Mucosa of rectum (tissue), 2 donors: ENCODE measurements at regions not wholly inside any gene's neighbourhood (a gene's known extent, or its start where the extent isn't known, plus 50 kb on each side); places are given as distances from the start of the nearest gene placed in this dataset.

Experiments used
- H3K27ac ChIP-seq, 2 donors: one replicate each; pipeline ENCODE4 v1.7.0; 2013; ENCODE audit warnings: inconsistent platforms in 2 of 2, low read depth in 2 of 2, low read length in 2 of 2
- H3K27me3 ChIP-seq, 2 donors: one replicate each; pipeline ENCODE4 v1.7.0; 2013; ENCODE audit warnings: low read length in 2 of 2; ENCODE audit not compliant: control insufficient read depth in 2 of 2, insufficient read depth in 2 of 2
- H3K36me3 ChIP-seq, 2 donors: one replicate each; pipeline ENCODE4 v1.7.0; 2013; ENCODE audit warnings: low read length in 2 of 2; ENCODE audit not compliant: control insufficient read depth in 2 of 2, insufficient read depth in 2 of 2
- H3K4me1 ChIP-seq, 2 donors: one replicate each; pipeline ENCODE4 v1.7.0; 2013; ENCODE audit warnings: low read length in 2 of 2, mild to moderate bottlenecking in 1 of 2; ENCODE audit not compliant: control insufficient read depth in 2 of 2, insufficient read depth in 2 of 2
- H3K4me3 ChIP-seq, 2 donors: one replicate each; pipeline ENCODE4 v1.7.0; 2013; ENCODE audit warnings: low read length in 2 of 2
- H3K9ac ChIP-seq, 2 donors: one replicate each; pipeline ENCODE4 v1.7.0; 2013; ENCODE audit warnings: low read length in 2 of 2, low read depth in 1 of 2, mild to moderate bottlenecking in 1 of 2
- H3K9me3 ChIP-seq, 2 donors: one replicate each; pipeline ENCODE4 v1.7.0; 2013; ENCODE audit warnings: low read length in 2 of 2; ENCODE audit not compliant: control insufficient read depth in 2 of 2
- donor health status: healthy.
- donor health status: Normal muscosa, but diverticular disease.

- Histone ChIP-seq H3K9me3 (no peaks in the 10 kb centered on the region), H3K4me3 (no peak overlapping the region), H3K27ac (no peak overlapping the region), H3K27me3 (no peaks in the 10 kb centered on the region), H3K9ac (no peak overlapping the region), H3K36me3 (no peaks in the 10 kb centered on the region), H3K4me1 (no peaks in the 10 kb centered on the region)
These were observed 66.6 kb upstream of the SORBS2 start for GRCh38 chr4:185878633-185879032.

GRCh38 chr4:185879666-185880312 is 67.8 kb upstream of the SORBS2 start:
- H3K27ac ChIP-seq: no peak overlapping the region
- H3K4me1 ChIP-seq: no peaks in the 10 kb centered on the region
- H3K27me3 ChIP-seq: no peaks in the 10 kb centered on the region
- H3K36me3 ChIP-seq: no peaks in the 10 kb centered on the region
- H3K4me3 ChIP-seq: no peak overlapping the region
- H3K9ac ChIP-seq: no peak overlapping the region
- H3K9me3 ChIP-seq: no peaks in the 10 kb centered on the region

- Histone ChIP-seq H3K27ac (no peak overlapping the region), H3K9me3 (no peaks in the 10 kb centered on the region), H3K36me3 (no peaks in the 10 kb centered on the region), H3K4me3 (no peak overlapping the region), H3K9ac (no peak overlapping the region), H3K4me1 (no peaks in the 10 kb centered on the region), H3K27me3 (no peaks in the 10 kb centered on the region)
These were observed 68.6 kb upstream of the SORBS2 start for GRCh38 chr4:185880571-185880970.

GRCh38 chr4:185881430-185881829 is 69.4 kb upstream of the SORBS2 start:
- no peaks in the 10 kb centered on the region for H3K27me3 ChIP-seq
- no peaks in the 10 kb centered on the region for H3K36me3 ChIP-seq
- H3K4me3 ChIP-seq: no peak overlapping the region
- no peak overlapping the region for H3K27ac ChIP-seq
- H3K9ac ChIP-seq: no peak overlapping the region
- H3K9me3 ChIP-seq: no peaks in the 10 kb centered on the region
- no peaks in the 10 kb centered on the region for H3K4me1 ChIP-seq

GRCh38 chr4:185883591-185883990 is 71.6 kb upstream of the SORBS2 start:
- no peaks in the 10 kb centered on the region for H3K27me3 ChIP-seq
- no peak overlapping the region for H3K27ac ChIP-seq
- no peaks in the 10 kb centered on the region for H3K4me1 ChIP-seq

GRCh38 chr4:185885075-185885474 is 73.1 kb upstream of the SORBS2 start:
- Histone ChIP-seq H3K36me3 (no peaks in the 10 kb centered on the region), H3K4me1 (no peaks in the 10 kb centered on the region), H3K9ac (no peak overlapping the region), H3K9me3 (peaks cover 0 to 2% of the 10 kb centered on the region in 2 donors), H3K27me3 (no peaks in the 10 kb centered on the region), H3K27ac (no peak overlapping the region), H3K4me3 (no peak overlapping the region)

More at GRCh38 chr4:185883591-185883990, 71.6 kb upstream of the SORBS2 start:
- H3K36me3 ChIP-seq: no peaks in the 10 kb centered on the region
- peaks cover 0 to 2% of the 10 kb centered on the region in 2 donors for H3K9me3 ChIP-seq
- no peak overlapping the region for H3K4me3 ChIP-seq
- no peak overlapping the region for H3K9ac ChIP-seq

GRCh38 chr4:185885604-185886003 is 73.6 kb upstream of the SORBS2 start:
- no peaks in the 10 kb centered on the region for H3K36me3 ChIP-seq
- H3K9ac ChIP-seq: no peak overlapping the region
- H3K27me3 ChIP-seq: no peaks in the 10 kb centered on the region
- no peak overlapping the region for H3K4me3 ChIP-seq
- H3K9me3 ChIP-seq: peaks cover 0 to 2% of the 10 kb centered on the region in 2 donors
- H3K4me1 ChIP-seq: no peaks in the 10 kb centered on the region
- H3K27ac ChIP-seq: no peak overlapping the region

- no peak overlapping the region for H3K4me3 ChIP-seq
- H3K9ac ChIP-seq: no peak overlapping the region
- H3K27ac ChIP-seq: no peak overlapping the region
- peaks cover 0 to 2% of the 10 kb centered on the region in 2 donors for H3K9me3 ChIP-seq
- H3K27me3 ChIP-seq: no peaks in the 10 kb centered on the region
- H3K4me1 ChIP-seq: no peaks in the 10 kb centered on the region
- no peaks in the 10 kb centered on the region for H3K36me3 ChIP-seq
These were observed 75.0 kb upstream of the SORBS2 start for GRCh38 chr4:185886832-185887524.

- peaks cover 0 to 2% of the 10 kb centered on the region in 2 donors for H3K9me3 ChIP-seq
- no peak overlapping the region for H3K27ac ChIP-seq
- no peaks in the 10 kb centered on the region for H3K27me3 ChIP-seq
- no peaks in the 10 kb centered on the region for H3K4me1 ChIP-seq
- no peak overlapping the region for H3K9ac ChIP-seq
- no peaks in the 10 kb centered on the region for H3K36me3 ChIP-seq
- no peak overlapping the region for H3K4me3 ChIP-seq
These were observed 76.7 kb upstream of the SORBS2 start for GRCh38 chr4:185888676-185889075.

- Histone ChIP-seq H3K27ac (no peak overlapping the region), H3K4me3 (no peak overlapping the region), H3K4me1 (no peaks in the 10 kb centered on the region), H3K36me3 (no peaks in the 10 kb centered on the region), H3K9me3 (peaks cover 0 to 2% of the 10 kb centered on the region in 2 donors), H3K27me3 (no peaks in the 10 kb centered on the region), H3K9ac (no peak overlapping the region)
These were observed 77.6 kb upstream of the SORBS2 start for GRCh38 chr4:185889585-185889984.
